HepG2 (cell line): ENCODE measurements at regions not wholly inside any gene's neighbourhood (a gene's known extent, or its start where the extent isn't known, plus 50 kb on each side); places are given as distances from the start of the nearest gene placed in this dataset.

Experiments used
- ATAC-seq: fragments of 200-7000 bp; cut with Tn5 transposase; 3 replicates; pipeline ENCODE4 v1.9.1; 2020; ENCODE audit warnings: mild to moderate bottlenecking, moderate library complexity
- BruUV-seq: library from RNA; stranded (reverse); fragments of 400-500 nt; replicated peaks from 2 replicates; lab custom pipeline; 2021; lab: Mats Ljungman, UMichigan
- CTCF ChIA-PET: fragments of 300-600 bp; formaldehyde crosslinking; extraction: SDS; loops from one replicate; lab custom pipeline; 2021; ENCODE audit warnings: low total read pairs, inconsistent platforms, low intra/inter-chr PET ratio; lab: Yijun Ruan, JAX
- POLR2A ChIA-PET: fragments of 350-600 bp; sonication (Branson Sonifier 250); formaldehyde crosslinking; loops from one replicate; lab custom pipeline; 2020; ENCODE audit warnings: antibody characterized with exemption, inconsistent platforms; lab: Yijun Ruan, JAX
- DNase-seq: peaks from one replicate; pipeline ENCODE4 v3.0.0-alpha.2; 2015; ENCODE audit warnings: low spot score
- FAIRE-seq: peaks from 3 replicates; lab custom pipeline; 2011; peaks lifted over from hg19 to GRCh38; lab: Jason Lieb, UNC
- H2AFZ ChIP-seq: one replicate; pipeline ENCODE4 v1.6.1; 2011; ENCODE audit warnings: low read length, inconsistent platforms
- H3K27ac ChIP-seq: fragments of 300-600 bp; 3 replicates; pipeline ENCODE4 v1.8.0; 2011; ENCODE audit warnings: mixed run types, mild to moderate bottlenecking, mixed read lengths, low read length, inconsistent platforms; ENCODE audit not compliant: insufficient read depth; ENCODE audit errors: extremely low read length
- H3K27me3 ChIP-seq, 2 experiments: fragments of 200-600 bp in 1 of 2; 2 replicates in 1 of 2; 3 replicates in 1 of 2; pipeline versions ENCODE4 v1.6.0 to v1.8.0; 2011; ENCODE audit warnings: low read length in 2 of 2, mild to moderate bottlenecking in 2 of 2, moderate library complexity in 2 of 2, inconsistent platforms in 1 of 2; ENCODE audit not compliant: insufficient read depth in 2 of 2, control insufficient read depth in 1 of 2
- H3K36me3 ChIP-seq, 2 experiments: fragments of 200-600 bp in 1 of 2; replicated peaks in 1 of 2; 2 replicates in 1 of 2; 3 replicates in 1 of 2; pipeline versions ENCODE4 v1.5.1 to v1.8.0; 2011; ENCODE audit warnings: low read length in 2 of 2, inconsistent platforms in 1 of 2; ENCODE audit not compliant: insufficient read depth in 2 of 2, control insufficient read depth in 1 of 2
- H3K4me1 ChIP-seq: 2 replicates; pipeline ENCODE4 v1.5.1; 2012; ENCODE audit warnings: low read length, inconsistent platforms; ENCODE audit not compliant: insufficient read depth
- H3K4me2 ChIP-seq: 2 replicates; pipeline ENCODE4 v1.6.0; 2011; ENCODE audit warnings: low read depth, low read length, inconsistent platforms
- H3K4me3 ChIP-seq, 3 experiments: fragments of 200-600 bp in 1 of 3; sonication (generic), shearing (Covaris generic) in 1 of 3; replicated peaks in 1 of 3; 2 replicates each; pipeline ENCODE4 v1.5.1; 2011 to 2016; ENCODE audit warnings: low read length in 3 of 3, inconsistent platforms in 2 of 3, low read depth in 2 of 3, mild to moderate bottlenecking in 2 of 3, control low read depth in 1 of 3, mixed read lengths in 1 of 3; ENCODE audit not compliant: insufficient read depth in 1 of 3
- H3K79me2 ChIP-seq: one replicate; pipeline ENCODE4 v1.6.1; 2011; ENCODE audit warnings: low read length, inconsistent platforms; ENCODE audit not compliant: insufficient read depth
- H3K9ac ChIP-seq: 2 replicates; pipeline ENCODE4 v1.6.0; 2011; ENCODE audit warnings: mild to moderate bottlenecking, low read depth, low read length, inconsistent platforms; ENCODE audit not compliant: insufficient read depth
- H3K9me3 ChIP-seq: 2 replicates; pipeline ENCODE4 v1.5.1; 2012; ENCODE audit warnings: mild to moderate bottlenecking, low read length
- H4K20me1 ChIP-seq: 2 replicates; pipeline ENCODE4 v1.6.0; 2011; ENCODE audit warnings: inconsistent platforms, mild to moderate bottlenecking, low read length, moderate library complexity; ENCODE audit not compliant: insufficient read depth
- ARID2 ChIP-seq: sonication (generic); formaldehyde crosslinking; IDR thresholded peaks from 2 replicates; pipeline ENCODE4 v1.8.1; 2022; ENCODE audit warnings: mild to moderate bottlenecking, missing genetic modification reagents, borderline replicate concordance
- CHD4 ChIP-seq: fragments of 200-600 bp; sonication (generic); IDR thresholded peaks from 2 replicates; pipeline ENCODE4 v1.7.0; 2017; ENCODE audit warnings: mild to moderate bottlenecking, low read length, borderline replicate concordance
- E2F5 ChIP-seq: sonication (generic); formaldehyde crosslinking; conservative IDR thresholded peaks from 2 replicates; pipeline ENCODE4 v1.4.0; 2020; ENCODE audit warnings: missing genetic modification reagents
- ETS1 ChIP-seq: sonication (generic); formaldehyde crosslinking; IDR thresholded peaks from 2 replicates; pipeline ENCODE4 v1.4.0; 2020; ENCODE audit warnings: missing genetic modification reagents
- GFI1 ChIP-seq: sonication (generic); formaldehyde crosslinking; IDR thresholded peaks from 2 replicates; pipeline ENCODE4 v1.5.0; 2020; ENCODE audit warnings: missing genetic modification reagents, mild to moderate bottlenecking, borderline replicate concordance
- GRHL1 ChIP-seq: sonication (generic); formaldehyde crosslinking; conservative IDR thresholded peaks from 2 replicates; pipeline ENCODE4 v1.8.0; 2022; ENCODE audit warnings: missing genetic modification reagents
- KDM5A ChIP-seq: fragments of 200-600 bp; sonication (generic); IDR thresholded peaks from 2 replicates; pipeline ENCODE4 v1.7.0; 2018; ENCODE audit warnings: antibody characterized with exemption, mild to moderate bottlenecking, low read length, borderline replicate concordance
- MTA1 ChIP-seq: sonication (generic); formaldehyde crosslinking; IDR thresholded peaks from 2 replicates; pipeline ENCODE4 v1.4.0; 2020; ENCODE audit warnings: missing genetic modification reagents, mild to moderate bottlenecking, borderline replicate concordance
- ZBTB20 ChIP-seq: sonication (generic); formaldehyde crosslinking; IDR thresholded peaks from 2 replicates; pipeline ENCODE4 v1.8.1; 2023; ENCODE audit warnings: missing genetic modification reagents, low read depth, mild to moderate bottlenecking, borderline replicate concordance
- ZFX ChIP-seq: sonication (generic); formaldehyde crosslinking; IDR thresholded peaks from 2 replicates; pipeline ENCODE4 v1.4.0; 2020; ENCODE audit warnings: mild to moderate bottlenecking, low read depth, missing genetic modification reagents, moderate library complexity
- ZKSCAN8 ChIP-seq: IDR thresholded peaks from 2 replicates; pipeline ENCODE4 v1.6.1; 2016; ENCODE audit warnings: borderline replicate concordance, missing genetic modification reagents, missing compliant biosample characterization
- ZNF142 ChIP-seq: sonication (generic); formaldehyde crosslinking; IDR thresholded peaks from 2 replicates; pipeline ENCODE4 v1.4.0; 2020; ENCODE audit warnings: missing genetic modification reagents
- ZNF546 ChIP-seq: sonication (generic); formaldehyde crosslinking; conservative IDR thresholded peaks from 2 replicates; pipeline ENCODE4 v1.8.1; 2023; ENCODE audit warnings: mild to moderate bottlenecking, missing genetic modification reagents
- ZNF615 ChIP-seq: sonication (generic); formaldehyde crosslinking; IDR thresholded peaks from 2 replicates; pipeline ENCODE4 v1.5.0; 2020; ENCODE audit warnings: mild to moderate bottlenecking, missing genetic modification reagents, borderline replicate concordance
- ZNF703 ChIP-seq: sonication (generic); formaldehyde crosslinking; IDR thresholded peaks from 2 replicates; pipeline ENCODE4 v1.5.1; 2020; ENCODE audit warnings: missing genetic modification reagents, mild to moderate bottlenecking, moderate library complexity, borderline replicate concordance
- ZSCAN30 ChIP-seq: sonication (generic); formaldehyde crosslinking; IDR thresholded peaks from 2 replicates; pipeline ENCODE4 v1.5.0; 2020; ENCODE audit warnings: mild to moderate bottlenecking, missing genetic modification reagents
- WGBS: methylation state at CpG from one replicate; pipeline ENCODE4 v1.1.6; 2017; ENCODE audit warnings: low lambda C conversion rate; 5-methylcytosine and 5-hydroxymethylcytosine counted together
- in situ Hi-C: cut with HindIII; loops from 2 replicates; pipeline ENCODE4 v1.10.0; 2017; ENCODE audit warnings: low pct_unique_long_range_greater_than_20kb; ENCODE audit not compliant: extremely low pct_ligation_motif_present
- intact Hi-C: fragments of 100-400 bp; cut with micrococcal nuclease; formaldehyde crosslinking; loops from one replicate; pipeline ENCODE4 v1.10.0; 2022; ENCODE audit not compliant: unreplicated experiment

GRCh38 chr3:164526250-164526649 is 552.0 kb downstream of the SI start:
- POLR2A ChIA-PET, result no interaction called here
- no peak for ATAC-seq
- CTCF ChIA-PET, result no interaction called here
- Histone ChIP-seq H3K4me3 (no peak overlapping the region), H3K79me2 (no peaks in the 10 kb centered on the region), H3K27me3 (no peaks in the 10 kb centered on the region), H3K9me3 (no peaks in the 10 kb centered on the region)
- FAIRE-seq, result no peak
- TF ChIP-seq GFI1 (no peak), GRHL1 (CRISPR knock-in tag) (no peak), E2F5 (CRISPR knock-in tag) (no peak), ZNF703 (no peak), ZSCAN30 (CRISPR knock-in tag) (no peak), ZFX (CRISPR knock-in tag) (no peak), ARID2 (CRISPR knock-in tag) (no peak), ETS1 (CRISPR knock-in tag) (no peak), ZBTB20 (CRISPR knock-in tag) (no peak), ZNF615 (CRISPR knock-in tag) (no peak), CHD4 (no peak), ZKSCAN8 (CRISPR knock-in tag) (no peak), KDM5A (no peak), MTA1 (CRISPR knock-in tag) (no peak), ZNF546 (CRISPR knock-in tag) (no peak), ZNF142 (CRISPR knock-in tag) (no peak)
- TF ChIP-seq, all 625 proteins: peak for 0
- intact Hi-C loops, result no loop called here
- H3K4me2 ChIP-seq, result no peak overlapping the region
- H3K9ac ChIP-seq, result no peak overlapping the region
- in situ Hi-C loops, result no loop called here
- peaks cover 15% of the 10 kb centered on the region for H3K4me1 ChIP-seq
- no peak overlapping the region for H2AFZ ChIP-seq
- no peak for DNase-seq
- WGBS, result 0% methylated on average over 2 of the region's 2 CpGs
- H3K36me3 ChIP-seq, result no peaks in the 10 kb centered on the region
- no peaks in the 10 kb centered on the region for H4K20me1 ChIP-seq
- BruUV-seq, result no TSS peak
- no peak overlapping the region for H3K27ac ChIP-seq
